GM21529 (cell line): ENCODE measurements at regions not wholly inside any gene's neighbourhood (a gene's known extent, or its start where the extent isn't known, plus 50 kb on each side); places are given as distances from the start of the nearest gene placed in this dataset.

ENCODE experiments used
- ATAC-seq: cut with Tn5 transposase; IDR thresholded peaks from one replicate; pipeline ENCODE4 v1.9.1; 2021; ENCODE audit not compliant: unreplicated experiment

DNA sequence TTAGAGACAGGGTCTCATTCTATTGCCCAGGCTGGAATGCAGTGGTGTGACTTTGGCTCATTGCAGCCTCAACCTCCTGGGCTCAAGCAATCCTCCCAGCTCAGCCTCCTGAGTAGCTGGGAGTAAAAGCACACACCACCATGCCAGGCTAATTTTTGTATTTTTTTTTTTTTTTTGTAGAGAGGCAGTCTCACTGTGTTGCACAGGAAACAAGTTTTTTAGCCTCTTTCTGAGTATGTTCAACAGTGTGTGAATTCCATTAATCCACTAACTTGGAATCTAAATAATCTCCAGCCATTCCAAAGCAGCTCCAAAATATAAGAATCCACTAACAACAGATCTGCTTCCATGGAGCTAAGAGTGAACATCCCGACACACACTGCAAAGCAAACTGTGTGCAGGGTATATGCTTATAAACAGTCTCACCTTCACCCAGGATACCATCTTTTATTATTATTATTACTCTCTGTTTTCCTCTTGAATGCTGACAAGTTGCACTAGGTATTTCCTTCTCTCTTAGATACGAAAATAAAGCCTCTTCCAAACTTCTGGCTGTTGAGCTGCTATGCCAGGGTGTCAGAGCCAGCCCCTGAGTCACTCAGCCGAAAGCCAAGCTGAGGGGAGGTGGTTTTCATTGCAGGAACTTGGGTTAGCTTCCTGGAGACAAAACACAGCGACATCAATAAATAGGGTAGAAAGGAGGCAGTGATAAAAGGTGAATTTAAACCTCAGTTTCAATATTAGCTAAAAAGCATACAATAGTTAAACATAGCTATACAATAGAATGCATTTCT, 264.9 kb downstream of the HIVEP2 start:
- ATAC-seq = no peak

DNA sequence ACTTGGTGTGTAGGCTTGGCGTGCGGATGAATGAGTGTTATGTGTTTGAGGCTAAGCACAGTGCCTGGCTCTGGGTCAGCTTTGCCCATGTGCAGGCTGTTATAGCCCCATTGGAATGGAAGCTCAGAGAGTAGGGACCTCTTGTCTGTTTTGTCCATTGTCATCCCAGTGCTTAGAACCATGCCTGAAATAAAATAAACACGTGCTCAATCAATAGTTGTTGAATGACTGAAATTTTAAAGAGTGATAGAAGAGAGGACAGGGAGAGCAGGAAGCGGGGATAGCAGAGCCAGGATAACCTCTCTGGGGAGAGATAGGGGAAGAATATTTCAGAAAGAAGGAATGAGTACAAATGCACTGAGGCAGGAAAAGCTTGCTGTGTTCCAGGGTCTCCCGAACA, 263.9 kb downstream of the HIVEP2 start:
- no peak for ATAC-seq

DNA sequence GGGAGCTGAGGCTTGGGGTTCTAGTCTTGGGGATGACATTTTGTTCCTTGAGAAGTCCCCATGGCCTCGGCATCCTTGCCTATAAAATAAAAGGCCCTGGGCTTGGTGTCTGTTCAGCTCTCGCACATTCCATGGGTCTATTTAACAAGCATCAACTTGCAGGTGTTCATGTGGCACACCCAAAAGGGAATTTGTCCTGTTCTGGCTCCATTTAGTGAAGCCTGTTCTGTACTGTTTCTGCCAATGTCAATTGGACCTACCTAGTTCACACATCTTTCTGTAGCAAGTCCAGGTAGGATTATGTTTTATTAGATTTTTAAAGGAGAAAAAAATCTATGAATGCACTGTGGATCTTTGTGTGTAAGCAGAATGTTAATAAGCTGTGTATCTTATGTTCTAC, 262.0 kb downstream of the HIVEP2 start:
- no peak for ATAC-seq

DNA sequence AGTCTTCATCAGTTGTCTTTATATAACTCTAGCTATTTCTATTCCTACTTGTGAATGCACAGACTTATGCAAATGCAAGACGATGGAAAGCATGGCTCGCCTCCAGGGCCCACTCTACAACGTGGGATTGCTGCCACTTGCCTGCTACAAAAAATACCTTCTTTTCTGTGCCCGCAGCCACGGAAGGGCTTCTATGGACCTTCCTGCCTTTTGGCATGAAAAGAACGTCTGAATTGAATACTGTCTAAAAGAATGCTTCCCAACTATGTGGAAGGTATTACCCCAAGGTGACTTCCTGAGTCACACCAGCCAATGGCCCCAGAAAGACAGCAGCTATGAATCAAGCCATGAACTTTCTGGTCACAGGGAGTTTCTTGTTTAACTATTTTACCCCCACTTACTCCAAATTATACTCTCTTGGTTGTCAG, 261.2 kb downstream of the HIVEP2 start:
- ATAC-seq = no peak

DNA sequence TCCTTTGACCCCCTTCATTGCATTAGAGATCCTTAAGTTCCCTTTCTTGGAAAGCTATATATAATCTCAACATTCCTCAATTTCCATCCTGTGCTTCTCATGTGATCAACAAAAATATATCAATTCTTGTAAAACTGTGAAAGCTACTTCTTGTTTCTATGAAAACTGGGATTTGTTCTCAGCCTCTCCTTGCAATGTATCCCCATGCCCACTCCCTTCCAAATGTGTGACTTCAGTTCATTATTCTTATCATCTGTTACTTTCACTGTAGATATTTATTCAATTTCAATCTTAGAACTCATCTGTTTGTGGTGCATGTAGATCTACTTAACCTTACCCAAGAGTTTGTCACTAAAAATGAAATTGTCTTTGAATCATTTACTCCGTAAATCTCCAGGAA, 260.6 kb downstream of the HIVEP2 start:
- ATAC-seq = no peak

DNA sequence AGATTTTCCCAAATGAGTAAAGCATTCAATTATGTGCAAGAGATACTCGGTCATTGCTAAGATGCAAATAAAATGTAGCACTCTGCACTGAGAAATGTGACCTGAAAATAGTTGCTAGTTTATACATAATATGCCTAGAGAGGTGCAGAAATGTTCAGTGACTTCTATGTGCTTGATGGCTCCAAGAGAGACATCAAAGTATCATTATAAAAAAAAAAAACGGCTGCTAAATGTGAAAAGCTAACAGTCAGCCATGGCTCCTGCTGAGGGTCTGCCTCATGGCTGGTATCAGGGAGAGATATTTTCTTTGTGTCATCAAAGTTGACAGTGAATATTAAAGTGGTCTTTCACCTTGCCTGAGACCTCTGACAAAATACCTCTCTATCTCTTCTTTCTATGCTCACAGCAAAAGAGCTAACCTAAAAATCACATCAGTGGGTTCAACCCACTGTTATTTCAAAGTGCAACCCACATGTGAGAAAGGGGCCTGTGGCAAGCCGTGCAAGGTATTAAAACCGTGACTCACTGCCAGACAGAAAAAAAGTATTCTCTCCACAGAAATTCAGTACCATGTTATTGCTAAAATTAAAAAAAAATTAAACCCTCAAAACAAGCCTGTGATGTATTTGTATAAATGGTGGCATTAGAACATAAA, 259.0 kb downstream of the HIVEP2 start:
- ATAC-seq = no peak

DNA sequence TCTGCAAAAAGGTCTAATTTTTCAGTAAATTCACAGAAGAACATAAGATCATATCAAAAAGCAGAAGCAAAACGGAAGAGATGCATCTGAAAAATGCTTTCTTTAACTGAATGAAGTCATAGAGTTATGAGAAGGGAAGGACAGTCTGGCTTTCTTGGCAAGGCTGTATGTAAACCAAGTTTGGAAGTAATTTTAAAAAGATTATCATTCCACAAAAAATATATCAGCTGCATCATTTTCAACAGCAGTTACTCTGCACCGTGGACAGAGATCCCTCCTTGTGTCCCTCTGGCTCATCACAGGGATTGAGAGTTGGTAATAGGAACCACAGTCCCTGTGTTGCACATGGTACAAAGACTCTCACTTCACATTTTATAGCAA, 258.5 kb downstream of the HIVEP2 start:
- no peak for ATAC-seq

DNA sequence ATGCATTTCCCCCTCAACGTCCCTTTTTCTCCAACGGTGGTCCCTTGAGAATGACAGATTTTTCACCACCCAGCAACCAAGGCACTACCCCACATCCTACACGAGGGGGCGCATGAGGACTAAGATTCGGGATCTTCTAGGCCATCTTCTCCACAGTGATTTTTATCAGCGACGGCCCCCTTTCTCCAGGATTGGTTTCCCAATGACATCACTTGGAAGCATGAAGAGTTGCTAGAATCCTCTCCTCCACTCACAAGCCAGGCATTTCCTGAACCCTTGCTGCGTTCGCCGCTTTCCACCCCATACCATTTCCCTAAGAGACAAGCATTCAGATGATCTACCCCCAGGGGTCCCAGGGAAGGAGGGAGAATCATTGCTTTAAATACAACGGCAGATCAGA, 252.0 kb downstream of the HIVEP2 start:
- no peak for ATAC-seq

DNA sequence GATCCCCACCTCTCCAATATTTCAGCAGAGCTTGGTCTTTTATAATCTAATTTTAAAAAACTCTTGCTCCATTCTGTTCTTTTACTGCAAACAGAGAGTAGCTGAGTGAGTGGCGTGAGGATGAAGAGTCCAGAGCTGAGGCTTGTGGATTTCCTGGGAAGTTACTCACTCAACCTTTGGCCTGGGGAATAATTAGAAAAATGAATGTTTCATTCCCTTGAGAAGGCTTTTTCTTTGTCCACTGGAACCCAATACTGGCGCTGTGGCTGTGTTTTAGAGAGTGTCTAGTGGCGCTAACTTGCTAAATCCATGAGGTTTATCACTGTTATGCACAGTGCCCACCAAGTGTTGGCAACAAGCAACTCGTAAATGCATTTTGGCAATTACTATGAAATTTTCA, 251.5 kb downstream of the HIVEP2 start:
- ATAC-seq = no peak

DNA sequence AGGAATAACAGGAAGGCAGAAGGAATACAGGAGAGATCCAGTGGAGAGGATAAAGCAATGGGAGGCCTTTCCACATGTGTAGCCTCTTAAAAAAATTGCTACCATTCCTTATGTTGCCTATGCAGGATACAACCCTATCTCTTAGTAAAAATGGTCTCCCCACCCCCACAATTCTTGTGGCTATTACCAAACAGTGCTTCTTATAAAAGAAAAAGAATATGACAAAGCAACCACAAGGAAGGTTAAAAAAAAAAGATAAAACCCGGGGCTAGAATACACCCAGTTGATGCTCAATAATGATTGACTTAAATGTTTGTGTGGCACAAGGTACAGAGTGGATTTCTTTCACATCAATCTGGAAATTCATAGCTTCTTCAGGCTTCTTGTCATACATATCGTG, 250.9 kb downstream of the HIVEP2 start:
- no peak for ATAC-seq

DNA sequence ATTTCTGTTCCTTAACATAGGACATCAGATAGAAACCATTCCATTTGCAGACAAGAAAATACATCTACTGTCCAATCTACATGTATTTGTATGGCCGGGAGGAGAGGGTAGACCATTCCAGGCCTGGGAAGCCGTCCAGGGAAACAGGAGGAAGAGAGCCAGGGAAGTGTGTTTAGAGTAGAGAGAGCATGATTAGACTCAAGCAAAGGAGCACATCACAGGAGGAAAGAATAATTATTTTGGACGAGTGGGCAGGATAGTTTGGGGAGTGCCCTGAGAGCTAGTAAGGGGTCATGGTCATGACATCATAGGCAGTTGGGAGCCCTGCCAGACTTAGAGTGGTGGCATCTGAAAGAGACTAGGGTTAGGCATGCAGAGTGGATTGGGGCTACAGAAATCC, 250.0 kb downstream of the HIVEP2 start:
- no peak for ATAC-seq

DNA sequence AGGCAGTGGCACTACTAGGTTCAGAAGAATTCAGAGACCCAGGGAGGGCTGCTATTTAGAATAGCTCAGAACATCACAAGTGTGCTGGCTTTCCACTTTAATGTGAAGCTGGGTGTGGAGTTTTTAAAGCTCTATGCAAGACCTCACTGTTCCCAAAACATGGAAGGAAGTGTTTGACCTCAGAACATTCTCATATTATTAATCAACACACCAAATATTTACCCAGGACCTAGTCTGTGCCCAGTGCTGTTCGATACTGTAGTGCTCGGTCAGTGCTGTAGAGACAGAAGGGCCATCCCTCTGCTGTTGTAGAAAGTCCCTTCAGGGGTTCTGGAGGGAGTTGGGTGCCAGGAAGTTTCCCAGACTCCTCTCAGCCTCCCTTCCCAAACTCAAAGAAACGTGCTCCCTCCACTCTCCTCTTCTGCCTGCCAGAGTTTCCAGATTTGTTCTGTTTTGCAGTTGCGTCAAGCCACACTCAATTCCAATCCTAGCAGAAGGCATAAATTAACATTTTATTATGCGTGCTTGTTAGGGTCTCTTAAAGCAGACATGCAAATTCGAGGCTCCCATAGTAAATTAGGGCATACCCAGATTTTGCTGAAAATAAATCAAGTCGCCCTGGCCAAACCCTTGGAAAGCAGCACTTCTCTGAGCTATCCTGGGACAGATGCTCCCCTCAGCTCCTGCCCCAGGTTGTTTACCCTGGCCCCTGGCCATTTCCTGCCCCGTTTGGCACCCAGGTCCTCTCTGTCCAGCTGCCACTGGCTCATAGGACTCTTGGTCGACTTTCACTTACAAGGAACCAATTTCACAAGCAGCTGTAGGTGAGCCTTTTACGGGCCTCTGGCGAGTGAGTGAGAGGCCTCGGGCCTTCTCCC, 248.6 kb downstream of the HIVEP2 start:
- ATAC-seq = no peak

DNA sequence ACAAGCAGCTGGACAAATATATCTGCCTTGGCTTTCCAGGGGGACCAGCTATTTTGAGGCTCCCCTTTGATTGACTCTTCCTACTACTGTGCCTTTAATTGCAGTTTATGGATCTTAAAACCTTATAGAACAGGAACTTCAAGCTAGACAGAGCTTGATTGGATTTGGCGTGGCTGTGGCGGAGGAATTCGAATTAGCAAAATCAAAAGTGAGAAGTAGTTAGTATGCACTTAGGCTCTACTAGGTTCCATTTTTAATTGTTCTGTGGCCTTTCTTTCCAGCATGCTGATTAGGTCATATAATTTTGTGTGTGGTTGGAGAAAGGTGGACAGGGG, 248.0 kb downstream of the HIVEP2 start:
- no peak for ATAC-seq

DNA sequence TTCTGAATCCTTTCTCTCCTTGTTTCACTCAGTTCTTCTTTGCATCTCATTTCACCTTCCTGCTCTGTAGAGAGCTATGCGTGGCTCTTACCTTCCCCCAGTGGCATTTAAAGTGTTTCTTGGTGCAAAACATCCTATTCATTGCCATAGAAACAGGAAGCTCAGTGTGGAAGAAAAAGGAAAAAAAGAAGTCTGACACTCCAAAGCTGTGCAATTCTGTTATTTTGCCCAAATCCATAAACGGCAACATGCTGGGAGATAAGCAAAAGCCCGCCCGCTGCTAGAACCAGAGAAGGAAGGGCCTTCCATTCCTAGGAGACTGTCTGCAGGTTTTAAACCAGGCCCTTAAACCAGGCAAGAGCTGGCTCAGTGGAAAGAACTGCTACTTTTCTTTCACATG, 247.1 kb downstream of the HIVEP2 start:
- no peak for ATAC-seq

DNA sequence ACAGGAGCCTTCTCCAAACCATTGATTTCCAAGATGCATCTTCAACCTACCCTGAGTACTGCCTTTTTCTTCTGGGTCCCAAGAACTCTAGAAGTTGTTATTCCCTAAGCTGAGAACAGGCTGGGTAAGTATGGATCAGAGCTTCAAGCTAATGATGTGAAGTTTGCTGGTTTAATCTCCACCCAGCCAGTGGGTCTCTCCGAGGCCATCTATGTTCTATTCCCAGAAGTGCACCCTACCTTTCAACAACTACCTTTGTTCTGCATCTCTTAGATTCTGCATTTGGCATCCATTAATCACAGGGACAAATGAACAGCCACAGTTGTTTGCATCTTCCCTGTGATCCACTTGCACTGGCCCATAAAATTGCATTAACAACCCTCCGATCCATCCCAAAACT, 246.2 kb downstream of the HIVEP2 start:
- ATAC-seq = no peak

DNA sequence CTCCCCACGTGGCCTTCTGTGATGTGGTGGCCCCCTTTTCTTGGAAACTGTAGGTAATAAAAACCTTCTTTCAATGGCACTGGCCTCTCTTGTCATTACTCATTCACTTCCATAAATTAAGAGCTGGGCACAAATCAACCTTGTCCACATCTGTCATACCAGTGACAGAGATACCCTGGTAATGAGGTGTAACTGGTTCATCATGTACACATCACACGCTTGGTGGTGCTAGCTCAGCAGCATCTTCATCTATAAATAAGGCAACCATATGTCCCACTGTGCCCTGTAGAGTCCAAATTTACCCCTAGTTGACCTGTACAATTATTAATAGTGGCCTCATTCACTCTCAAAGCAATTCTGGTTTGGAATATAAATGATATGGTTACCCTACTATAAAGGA, 245.6 kb downstream of the HIVEP2 start:
- no peak for ATAC-seq

DNA sequence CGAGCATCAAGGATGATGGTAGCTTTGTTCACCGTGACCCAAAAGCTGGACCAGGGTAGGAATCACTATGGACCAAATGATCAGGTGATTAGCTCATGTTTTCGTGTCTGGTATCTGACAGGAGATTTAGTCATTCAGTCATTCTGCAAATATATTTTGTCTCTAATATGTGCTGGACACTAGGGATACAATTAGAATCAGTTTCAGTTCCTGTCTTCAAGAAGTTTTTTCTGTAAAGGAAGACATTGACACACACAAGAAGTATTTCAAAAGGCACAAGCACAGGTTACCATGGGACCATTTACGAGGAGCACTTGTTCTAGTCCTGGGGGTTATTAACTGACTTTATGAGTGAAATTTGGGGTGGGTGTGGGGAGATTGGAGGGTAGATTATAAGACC, 244.9 kb downstream of the HIVEP2 start:
- ATAC-seq = peak; percentile 64

DNA sequence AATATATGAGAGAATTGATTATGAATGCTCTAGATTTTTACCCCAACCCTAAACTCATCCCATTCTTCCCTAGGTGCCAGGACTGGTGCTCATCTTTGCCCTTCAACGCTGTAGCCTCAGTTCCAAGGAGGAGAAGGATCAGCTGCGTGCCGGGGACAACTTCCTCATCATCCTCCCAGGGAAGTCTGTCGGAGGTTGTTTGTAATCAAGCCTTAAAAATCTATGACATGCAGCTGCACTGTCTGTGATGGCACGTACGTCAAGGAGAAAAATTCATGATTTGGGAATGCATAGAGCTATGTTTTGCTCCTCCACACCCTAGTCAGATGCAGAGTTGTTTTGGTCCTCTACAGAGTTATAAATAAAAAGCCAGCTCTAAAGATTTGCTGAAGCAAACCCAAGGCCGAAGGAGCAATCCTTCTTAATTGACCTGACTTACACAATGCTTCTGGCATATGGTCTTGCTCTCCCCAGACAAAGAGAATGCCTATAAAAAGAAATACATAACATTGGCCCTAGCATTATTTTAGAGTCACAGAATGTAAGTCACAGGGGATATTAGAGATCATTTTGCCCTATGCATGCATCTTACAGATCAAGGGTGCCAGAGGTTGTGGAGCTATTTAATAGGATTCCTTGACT, 244.2 kb downstream of the HIVEP2 start:
- no peak for ATAC-seq
